Body of pancreas (tissue), 4 donors: ENCODE measurements at regions not wholly inside any gene's neighbourhood (a gene's known extent, or its start where the extent isn't known, plus 50 kb on each side); places are given as distances from the start of the nearest gene placed in this dataset.

Source experiments
- POLR2A ChIP-seq, 3 donors: fragments of 450-650 bp; IDR thresholded peaks; one replicate each; pipeline ENCODE4 v1.6.1; 2016; ENCODE audit warnings: antibody characterized with exemption in 3 of 3, mild to moderate bottlenecking in 2 of 3
- TF ChIP-seq, protein P1 (sequence below), 7 experiments: fragments of 450-650 bp in 4 of 7; fragments of 200-600 bp in 3 of 7; sonication (generic) in 3 of 7; IDR thresholded peaks; one replicate each; pipeline ENCODE4 v1.5.1; 2016 to 2019; ENCODE audit warnings: antibody characterized with exemption in 7 of 7

GRCh38 chrY:13592450-13592849, 111.2 kb upstream of the TMSB4Y start:
- TF ChIP-seq, protein P1, sequence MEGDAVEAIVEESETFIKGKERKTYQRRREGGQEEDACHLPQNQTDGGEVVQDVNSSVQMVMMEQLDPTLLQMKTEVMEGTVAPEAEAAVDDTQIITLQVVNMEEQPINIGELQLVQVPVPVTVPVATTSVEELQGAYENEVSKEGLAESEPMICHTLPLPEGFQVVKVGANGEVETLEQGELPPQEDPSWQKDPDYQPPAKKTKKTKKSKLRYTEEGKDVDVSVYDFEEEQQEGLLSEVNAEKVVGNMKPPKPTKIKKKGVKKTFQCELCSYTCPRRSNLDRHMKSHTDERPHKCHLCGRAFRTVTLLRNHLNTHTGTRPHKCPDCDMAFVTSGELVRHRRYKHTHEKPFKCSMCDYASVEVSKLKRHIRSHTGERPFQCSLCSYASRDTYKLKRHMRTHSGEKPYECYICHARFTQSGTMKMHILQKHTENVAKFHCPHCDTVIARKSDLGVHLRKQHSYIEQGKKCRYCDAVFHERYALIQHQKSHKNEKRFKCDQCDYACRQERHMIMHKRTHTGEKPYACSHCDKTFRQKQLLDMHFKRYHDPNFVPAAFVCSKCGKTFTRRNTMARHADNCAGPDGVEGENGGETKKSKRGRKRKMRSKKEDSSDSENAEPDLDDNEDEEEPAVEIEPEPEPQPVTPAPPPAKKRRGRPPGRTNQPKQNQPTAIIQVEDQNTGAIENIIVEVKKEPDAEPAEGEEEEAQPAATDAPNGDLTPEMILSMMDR (IDR thresholded peaks at IDR 0.05) = no peak
- TF ChIP-seq POLR2A (IDR thresholded peaks at IDR 0.05) = no peak
